Neural crest cell (in vitro differentiated cells): ENCODE measurements at regions not wholly inside any gene's neighbourhood (a gene's known extent, or its start where the extent isn't known, plus 50 kb on each side); places are given as distances from the start of the nearest gene placed in this dataset.

Experiments
- DNase-seq: peaks from one replicate; pipeline ENCODE4 v3.0.0; 2021; ENCODE audit warnings: low read depth, mixed read lengths, low spot score
- H3K27ac Mint-ChIP-seq: one replicate; pipeline ENCODE4 v1.8.0; 2021; ENCODE audit warnings: mild to moderate bottlenecking, mixed read lengths; ENCODE audit not compliant: unreplicated experiment
- H3K27me3 Mint-ChIP-seq: 2 replicates; pipeline ENCODE4 v1.8.0; 2021; ENCODE audit warnings: low read depth, mild to moderate bottlenecking, mixed read lengths
- H3K36me3 Mint-ChIP-seq: 2 replicates; pipeline ENCODE4 v1.8.0; 2021; ENCODE audit warnings: low read depth, mild to moderate bottlenecking, mixed read lengths
- H3K4me1 Mint-ChIP-seq: 2 replicates; pipeline ENCODE4 v1.8.0; 2021; ENCODE audit warnings: mixed read lengths
- H3K4me3 Mint-ChIP-seq: one replicate; pipeline ENCODE4 v1.8.0; 2021; ENCODE audit warnings: mild to moderate bottlenecking, mixed read lengths
- H3K9me3 Mint-ChIP-seq: 2 replicates; pipeline ENCODE4 v1.8.0; 2021; ENCODE audit warnings: mixed read lengths
- CTCF ChIP-seq: fragments of 200-600 bp; sonication (generic); conservative IDR thresholded peaks from 2 replicates; pipeline ENCODE4 v1.5.0; 2021; ENCODE audit warnings: antibody characterized with exemption, mild to moderate bottlenecking

GRCh38 chr4:11179796-11180195 lies 248.9 kb downstream of the HS3ST1 start:
- no peak for TF ChIP-seq CTCF
- DNase-seq = no peak
- Mint-ChIP-seq H3K27ac (no peak overlapping the region), H3K9me3 (no peaks in the 10 kb centered on the region), H3K4me3 (no peak overlapping the region), H3K27me3 (no peaks in the 10 kb centered on the region), H3K36me3 (no peaks in the 10 kb centered on the region), H3K4me1 (no peaks in the 10 kb centered on the region)

GRCh38 chr4:11178433-11178832 lies 250.3 kb downstream of the HS3ST1 start:
- Mint-ChIP-seq H3K4me1 (no peaks in the 10 kb centered on the region), H3K9me3 (peaks cover 2% of the 10 kb centered on the region), H3K4me3 (no peak overlapping the region), H3K27ac (no peak overlapping the region), H3K27me3 (no peaks in the 10 kb centered on the region), H3K36me3 (peaks cover 2% of the 10 kb centered on the region)
- no peak for DNase-seq
- TF ChIP-seq CTCF = no peak

GRCh38 chr4:11175374-11175773 lies 253.3 kb downstream of the HS3ST1 start:
- no peak for DNase-seq
- no peaks in the 10 kb centered on the region for H3K27me3 Mint-ChIP-seq
- H3K4me1 Mint-ChIP-seq = no peaks in the 10 kb centered on the region
- H3K36me3 Mint-ChIP-seq = peaks cover 4% of the 10 kb centered on the region
- H3K27ac Mint-ChIP-seq = no peak overlapping the region
- TF ChIP-seq CTCF = no peak
- no peak overlapping the region for H3K4me3 Mint-ChIP-seq
- H3K9me3 Mint-ChIP-seq = peaks cover 2% of the 10 kb centered on the region

DNA sequence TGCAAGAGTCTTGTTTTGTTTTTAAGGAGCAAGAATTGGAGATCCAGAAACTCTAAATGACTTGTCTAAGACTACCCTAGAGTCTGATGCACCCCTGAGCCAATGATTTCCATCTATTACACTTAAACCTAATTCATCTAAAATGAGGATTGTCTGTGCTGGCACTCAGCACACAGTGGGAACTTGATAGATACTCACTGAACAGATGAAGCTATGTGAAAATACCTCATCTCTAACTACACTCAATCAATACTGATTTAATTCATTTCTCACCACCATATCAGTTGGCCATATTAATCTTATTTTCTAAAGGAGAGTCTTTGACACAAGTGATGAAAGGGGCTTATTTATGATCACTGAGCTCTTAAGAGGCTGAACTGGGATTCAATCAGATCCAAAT lies 262.1 kb downstream of the HS3ST1 start:
- Mint-ChIP-seq H3K27ac (no peak overlapping the region), H3K27me3 (no peaks in the 10 kb centered on the region)

GRCh38 chr4:11166034-11166433 lies 262.7 kb downstream of the HS3ST1 start:
- H3K4me3 Mint-ChIP-seq = no peak overlapping the region
- DNase-seq = no peak
- H3K36me3 Mint-ChIP-seq = no peaks in the 10 kb centered on the region
- peaks cover 5% of the 10 kb centered on the region for H3K9me3 Mint-ChIP-seq
- no peaks in the 10 kb centered on the region for H3K27me3 Mint-ChIP-seq
- H3K4me1 Mint-ChIP-seq = peaks cover 12% of the 10 kb centered on the region
- no peak for TF ChIP-seq CTCF
- H3K27ac Mint-ChIP-seq = no peak overlapping the region

More for the DNA sequence above, 262.1 kb downstream of the HS3ST1 start:
- peaks cover 5% of the 10 kb centered on the region for H3K9me3 Mint-ChIP-seq
- no peak for TF ChIP-seq CTCF
- peaks cover 12% of the 10 kb centered on the region for H3K4me1 Mint-ChIP-seq
- H3K4me3 Mint-ChIP-seq = no peak overlapping the region
- no peaks in the 10 kb centered on the region for H3K36me3 Mint-ChIP-seq
- no peak for DNase-seq

- no peak overlapping the region for H3K27ac Mint-ChIP-seq
- H3K4me1 Mint-ChIP-seq = peaks cover 12% of the 10 kb centered on the region
- H3K9me3 Mint-ChIP-seq = peaks cover 5% of the 10 kb centered on the region
- H3K27me3 Mint-ChIP-seq = no peaks in the 10 kb centered on the region
- no peak for DNase-seq
- H3K36me3 Mint-ChIP-seq = no peaks in the 10 kb centered on the region
- no peak overlapping the region for H3K4me3 Mint-ChIP-seq
- TF ChIP-seq CTCF = no peak
Observed at GRCh38 chr4:11165052-11165451, 263.6 kb downstream of the HS3ST1 start.
